HG02870 (cell line): ENCODE measurements at regions not wholly inside any gene's neighbourhood (a gene's known extent, or its start where the extent isn't known, plus 50 kb on each side); places are given as distances from the start of the nearest gene placed in this dataset.

Experiments
- ATAC-seq: cut with Tn5 transposase; IDR thresholded peaks from one replicate; pipeline ENCODE4 v1.9.1; 2021; ENCODE audit warnings: mild to moderate bottlenecking, moderate library complexity; ENCODE audit not compliant: unreplicated experiment

DNA sequence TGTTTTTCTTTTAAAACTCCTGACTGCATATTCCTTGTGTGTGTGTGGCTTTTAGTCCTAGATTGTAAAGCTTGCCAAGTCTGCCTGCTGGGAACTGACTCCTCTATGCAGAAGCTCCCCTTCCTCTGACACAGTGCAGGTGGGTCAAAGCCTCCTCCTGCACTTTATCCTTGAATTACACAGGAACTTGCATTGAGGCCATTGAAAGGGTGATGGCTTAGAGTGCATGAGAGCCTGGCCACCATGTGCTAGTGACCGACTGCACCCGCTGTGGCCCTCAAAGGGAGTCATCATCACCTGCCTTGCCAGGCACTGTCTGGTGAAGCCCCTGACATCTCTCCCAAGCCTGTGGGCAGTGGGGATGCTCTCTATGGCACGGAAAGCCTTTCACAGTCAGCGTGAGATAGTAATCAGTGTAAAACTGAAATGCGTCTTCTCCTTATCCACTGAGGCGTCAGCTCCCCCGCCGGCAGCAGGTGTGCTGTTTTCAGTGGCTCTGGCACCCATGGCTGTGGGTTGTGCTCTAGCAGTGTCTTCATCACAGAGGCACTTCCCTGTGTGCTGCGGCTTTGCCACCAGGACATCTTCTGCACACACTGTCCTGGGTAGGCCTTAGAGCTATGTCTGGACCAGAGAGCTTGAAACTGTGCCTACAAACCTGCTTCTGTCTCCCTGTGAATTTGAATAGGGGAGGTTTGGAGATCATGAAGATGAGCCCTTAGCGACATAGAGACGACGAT, 87.9 kb downstream of the THBS2 start:
- ATAC-seq = no peak

GRCh38 chr6:169164986-169165385, 88.7 kb downstream of the THBS2 start:
- ATAC-seq = no peak

- no peak for ATAC-seq
These were observed 89.2 kb downstream of the THBS2 start for GRCh38 chr6:169164451-169164850.

DNA sequence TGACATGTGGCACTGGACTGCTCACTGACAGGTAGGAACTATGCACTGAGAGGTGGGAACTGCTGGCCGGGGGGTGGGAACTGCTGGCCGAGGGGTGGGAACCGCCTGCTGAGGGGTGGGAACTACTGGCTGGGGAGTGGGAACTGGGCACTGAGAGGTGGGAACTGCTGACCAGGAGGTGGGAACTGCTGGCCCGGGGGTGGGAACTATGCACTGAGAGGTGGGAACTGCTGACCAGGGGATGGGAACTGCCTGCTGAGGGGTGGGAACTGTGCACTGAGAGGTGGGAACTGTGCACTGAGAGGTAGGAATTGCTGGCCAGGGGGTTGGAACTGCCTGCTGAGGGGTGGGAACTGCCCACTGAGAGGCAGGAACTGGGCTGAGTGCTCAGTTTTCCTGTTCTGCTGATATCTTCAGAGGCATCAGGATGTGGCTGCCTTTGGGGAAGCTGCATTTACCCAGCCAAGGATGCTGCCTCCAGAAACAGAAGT, 90.2 kb downstream of the THBS2 start:
- no peak for ATAC-seq

- no peak for ATAC-seq
These were observed 90.8 kb downstream of the THBS2 start for GRCh38 chr6:169162752-169163407.

DNA sequence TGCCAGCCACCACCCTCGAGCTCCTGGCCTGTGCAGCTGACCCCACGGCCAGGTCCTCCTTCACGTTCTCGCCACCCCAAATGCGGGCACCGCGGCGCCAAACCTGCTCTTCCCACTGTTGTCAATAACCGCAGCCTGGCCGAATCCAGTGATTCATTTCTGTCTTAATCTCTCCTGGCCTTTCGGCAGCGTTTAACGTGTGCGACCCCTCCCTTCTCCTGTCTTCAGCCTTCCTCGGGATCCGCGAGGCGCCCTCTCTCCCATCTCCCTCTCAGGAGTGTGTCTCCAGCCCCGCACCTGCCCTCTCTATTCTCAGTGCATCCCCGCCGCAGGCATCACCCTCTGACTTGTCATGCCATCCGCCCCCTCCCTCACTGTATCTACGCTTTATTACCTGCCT, 91.4 kb downstream of the THBS2 start:
- ATAC-seq = no peak

DNA sequence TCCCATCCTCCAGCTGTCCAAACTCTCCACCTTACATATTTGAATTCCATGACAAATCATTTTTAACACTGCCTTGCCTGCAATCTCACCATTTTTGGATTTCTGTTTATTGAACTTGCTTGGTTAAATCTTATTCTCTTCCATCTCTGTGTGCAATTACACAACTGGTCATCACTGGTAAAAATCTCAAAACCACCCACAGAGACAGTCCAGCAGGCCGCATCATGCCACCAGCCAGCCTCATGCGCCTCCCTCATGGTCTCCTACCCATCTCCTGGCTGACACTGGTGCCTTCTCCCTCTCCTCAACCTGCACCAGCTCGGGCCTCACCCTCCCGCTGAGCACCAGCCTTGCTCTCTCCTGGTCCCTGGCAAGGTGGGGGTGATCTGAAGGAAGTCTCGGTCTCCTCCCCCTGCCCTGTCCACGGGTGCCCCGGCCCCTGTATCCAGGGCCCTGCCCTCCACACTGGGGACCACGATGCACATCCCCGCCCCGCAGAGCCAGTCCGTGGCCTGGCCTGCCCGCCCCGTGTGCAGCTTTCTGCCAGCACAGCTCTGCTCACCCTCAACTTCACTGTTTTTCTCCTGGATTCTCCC, 92.0 kb downstream of the THBS2 start:
- ATAC-seq = no peak

DNA sequence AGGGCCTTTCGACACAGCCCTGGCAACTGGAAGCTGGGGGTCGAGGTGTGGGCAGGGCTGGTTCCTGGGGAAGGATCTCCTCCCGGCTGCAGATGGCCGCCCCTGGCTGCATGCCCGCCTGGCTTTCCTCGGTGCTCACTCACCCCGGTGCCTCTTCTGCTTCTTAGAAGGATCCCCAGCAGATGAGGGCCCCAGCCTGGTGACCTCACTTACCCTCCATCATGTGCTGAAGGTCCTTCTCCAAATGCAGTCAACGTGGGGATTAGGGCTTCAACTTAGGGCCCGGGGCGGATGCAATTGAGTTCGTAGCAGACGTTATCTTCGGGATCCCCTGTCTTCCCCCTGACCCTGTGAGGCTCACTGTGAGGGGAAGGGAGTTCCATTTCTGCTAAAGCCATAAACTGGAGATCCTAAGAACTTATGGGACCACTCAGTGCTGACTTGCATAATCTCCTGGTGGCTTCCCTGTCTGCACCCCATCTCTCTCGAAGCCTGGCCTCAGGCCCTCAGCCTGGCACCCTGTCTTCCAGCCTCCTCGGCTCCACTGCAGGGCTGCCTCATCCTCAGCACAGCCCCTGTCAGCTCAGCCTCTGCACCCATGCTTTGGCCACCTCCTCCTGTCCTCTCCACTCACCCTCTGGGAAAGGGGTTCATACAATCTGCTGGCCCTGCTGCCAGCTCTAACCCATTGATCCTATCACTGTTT, 92.6 kb downstream of the THBS2 start:
- no peak for ATAC-seq

- no peak for ATAC-seq
These were observed 93.4 kb downstream of the THBS2 start for GRCh38 chr6:169160091-169160854.

GRCh38 chr6:169159331-169159730, 94.3 kb downstream of the THBS2 start:
- no peak for ATAC-seq

GRCh38 chr6:169158691-169159090, 95.0 kb downstream of the THBS2 start:
- no peak for ATAC-seq

GRCh38 chr6:169158174-169158573, 95.5 kb downstream of the THBS2 start:
- no peak for ATAC-seq

DNA sequence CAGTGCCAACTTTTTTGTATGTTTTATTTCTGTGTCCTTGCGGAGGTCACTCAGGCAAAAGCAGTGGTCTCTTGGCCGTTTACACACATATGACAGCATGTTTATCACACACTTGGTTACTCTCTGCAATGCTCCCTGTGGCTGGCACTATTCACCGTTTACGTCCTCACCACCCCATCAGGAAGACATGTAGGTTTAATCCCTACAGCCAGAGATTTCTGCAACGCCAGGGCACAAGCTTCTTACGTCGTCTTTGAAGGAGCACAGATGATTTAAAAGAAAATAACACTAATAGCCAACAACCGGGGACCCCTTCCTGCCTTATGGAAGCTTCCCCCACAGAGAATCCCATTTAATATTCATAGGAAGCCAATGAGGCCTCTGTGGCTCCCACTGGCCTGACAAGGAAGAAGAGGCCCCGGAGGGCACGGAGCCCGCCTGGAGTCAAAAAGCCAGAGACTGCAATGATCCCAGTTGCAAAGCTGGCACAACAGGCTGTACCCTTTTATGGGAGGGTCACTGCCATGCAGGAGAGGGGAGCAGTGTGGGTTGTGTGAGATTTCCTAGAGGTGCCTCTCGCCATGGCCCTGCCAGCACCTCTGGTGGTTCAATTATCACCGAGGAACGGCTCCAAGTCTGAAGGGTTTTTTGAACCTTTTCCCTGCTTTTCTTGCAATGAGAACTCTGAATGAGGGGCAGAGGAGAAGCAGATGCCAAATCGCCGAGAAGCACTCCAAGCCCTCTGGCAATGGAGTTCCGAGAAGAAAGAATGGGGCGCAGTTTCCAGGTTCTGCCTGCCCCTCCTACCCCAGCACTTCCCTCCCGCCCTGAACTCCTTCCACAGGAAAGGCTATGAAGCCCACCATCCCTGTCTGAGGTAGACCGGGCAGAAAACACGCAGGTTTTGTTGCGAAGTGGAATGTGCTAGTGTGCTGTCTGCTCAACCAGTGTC, 96.2 kb downstream of the THBS2 start:
- no peak for ATAC-seq

DNA sequence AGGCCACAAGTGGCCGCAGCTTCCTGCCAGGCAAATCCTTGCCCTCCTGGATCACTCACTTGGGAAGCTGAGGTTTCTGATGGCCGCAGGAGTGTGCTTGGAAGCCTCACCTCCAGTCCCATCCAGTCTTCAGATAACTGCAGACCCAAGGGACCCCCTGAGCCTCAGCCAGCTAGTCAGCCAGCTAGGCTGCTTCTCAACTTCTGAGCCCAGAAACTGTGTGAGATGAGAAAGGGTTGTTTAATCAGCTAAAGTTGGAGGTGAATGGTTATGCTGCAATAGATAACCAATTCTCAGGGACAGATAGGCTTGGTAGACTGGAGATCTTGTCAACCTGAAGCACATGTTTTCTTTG, 96.9 kb downstream of the THBS2 start:
- ATAC-seq = no peak

- no peak for ATAC-seq
These were observed 97.4 kb downstream of the THBS2 start for GRCh38 chr6:169156108-169156792.

- ATAC-seq = no peak
These were observed 98.2 kb downstream of the THBS2 start for GRCh38 chr6:169155481-169155880.

- no peak for ATAC-seq
These were observed 100.2 kb downstream of the THBS2 start for GRCh38 chr6:169153401-169153800.

DNA sequence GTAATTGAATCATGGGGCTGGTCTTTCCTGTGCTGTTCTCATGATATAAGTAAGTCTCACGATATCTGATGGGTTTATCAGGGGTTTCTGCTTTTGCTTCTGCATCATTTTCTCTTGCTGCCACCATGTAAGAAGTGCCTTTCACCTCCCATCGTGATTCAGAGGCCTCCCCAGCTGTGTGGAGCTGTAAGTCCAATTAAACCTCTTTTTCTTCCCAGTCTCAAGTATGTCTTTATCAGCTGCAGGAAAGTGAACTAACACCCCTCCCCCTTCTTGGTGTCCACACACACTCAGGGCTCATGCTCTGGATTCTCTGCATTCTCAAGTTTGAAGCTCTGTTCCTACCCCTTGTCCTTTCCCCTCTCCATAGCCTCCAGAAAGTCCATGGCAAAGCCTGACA, 107.1 kb downstream of the THBS2 start:
- ATAC-seq = no peak

DNA sequence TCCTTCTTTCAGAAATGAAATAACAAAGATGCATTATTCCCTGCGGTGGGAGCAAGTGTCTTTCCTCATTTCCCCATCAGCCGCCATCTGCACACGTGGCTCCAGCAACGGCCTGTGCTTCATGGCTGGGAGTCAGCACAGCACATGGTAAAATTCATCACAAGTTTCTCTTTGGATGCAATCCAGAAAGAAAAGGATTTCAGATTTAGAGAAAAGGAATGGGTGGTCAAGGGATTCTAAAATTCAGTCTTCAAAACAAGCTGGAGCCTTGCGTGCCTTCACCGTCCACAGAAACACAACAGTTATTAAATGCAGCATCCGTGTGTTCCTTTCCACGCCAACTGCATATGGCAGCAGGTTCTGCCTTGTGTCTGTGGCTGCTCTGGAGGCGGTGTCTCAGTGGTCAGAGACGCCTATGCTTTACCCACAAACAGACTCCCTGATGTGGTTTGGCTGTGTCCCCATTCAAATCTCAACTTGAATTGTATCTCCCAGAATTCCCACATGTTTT, 107.6 kb downstream of the THBS2 start:
- no peak for ATAC-seq
